GM23338 (cell line): ENCODE measurements at regions not wholly inside any gene's neighbourhood (a gene's known extent, or its start where the extent isn't known, plus 50 kb on each side); places are given as distances from the start of the nearest gene placed in this dataset.

Source experiments
- ATAC-seq: fragments of 200-7000 bp; cut with Tn5 transposase; 3 replicates; pipeline ENCODE4 v1.9.1; 2020
- DNase-seq: peaks from one replicate; pipeline ENCODE4 v3.0.0-alpha.2; 2015; ENCODE audit warnings: low spot score
- H2AFZ ChIP-seq: fragments of 200-600 bp; sonication (generic); 2 replicates; pipeline ENCODE4 v1.8.0; 2016; ENCODE audit warnings: antibody characterized with exemption, mild to moderate bottlenecking, moderate library complexity
- H3F3A ChIP-seq: fragments of 200-600 bp; sonication (generic); replicated peaks from 2 replicates; pipeline ENCODE4 v1.8.0; 2017; ENCODE audit warnings: antibody characterized with exemption, mixed run types, low read depth
- H3K27ac ChIP-seq: fragments of 200-600 bp; sonication (generic); 2 replicates; pipeline ENCODE4 v1.6.1; 2016; ENCODE audit warnings: low read depth
- H3K27me3 ChIP-seq: fragments of 200-600 bp; sonication (generic); 2 replicates; pipeline ENCODE4 v1.8.0; 2016; ENCODE audit warnings: mild to moderate bottlenecking, mixed run types, moderate library complexity; ENCODE audit not compliant: insufficient read depth
- H3K36me3 ChIP-seq: fragments of 200-600 bp; sonication (generic); 2 replicates; pipeline ENCODE4 v1.8.0; 2016; ENCODE audit warnings: mild to moderate bottlenecking; ENCODE audit not compliant: insufficient read depth
- H3K4me1 ChIP-seq: fragments of 200-600 bp; sonication (generic); 2 replicates; pipeline ENCODE4 v1.8.0; 2016; ENCODE audit warnings: mild to moderate bottlenecking, moderate library complexity; ENCODE audit not compliant: insufficient read depth
- H3K4me2 ChIP-seq: fragments of 200-600 bp; sonication (generic); 2 replicates; pipeline ENCODE4 v1.7.1; 2017; ENCODE audit warnings: mixed run types
- H3K4me3 ChIP-seq: fragments of 200-600 bp; sonication (generic); 2 replicates; pipeline ENCODE4 v1.6.1; 2016; ENCODE audit warnings: mixed run types
- H3K79me2 ChIP-seq: fragments of 200-600 bp; sonication (generic); replicated peaks from 2 replicates; pipeline ENCODE4 v1.8.0; 2017; ENCODE audit warnings: mild to moderate bottlenecking; ENCODE audit not compliant: insufficient read depth
- H3K9me2 ChIP-seq: fragments of 200-600 bp; sonication (generic); 2 replicates; pipeline ENCODE4 v1.8.0; 2017; ENCODE audit not compliant: insufficient read depth
- H4K20me1 ChIP-seq: fragments of 200-600 bp; sonication (generic); replicated peaks from 2 replicates; pipeline ENCODE4 v1.8.0; 2017; ENCODE audit warnings: mild to moderate bottlenecking; ENCODE audit not compliant: insufficient read depth
- H3K27ac Mint-ChIP-seq: 2 replicates; pipeline ENCODE4 v1.8.0; 2020; ENCODE audit warnings: inconsistent platforms, mild to moderate bottlenecking, moderate library complexity, mixed read lengths
- H3K27me3 Mint-ChIP-seq: 3 replicates; pipeline ENCODE4 v1.8.0; 2022; ENCODE audit warnings: low read depth, mild to moderate bottlenecking, moderate library complexity, mixed read lengths, inconsistent platforms; ENCODE audit not compliant: insufficient read depth, poor library complexity
- H3K36me3 Mint-ChIP-seq: 3 replicates; pipeline ENCODE4 v1.8.0; 2021; ENCODE audit warnings: low read depth, mild to moderate bottlenecking, inconsistent platforms, moderate library complexity, mixed read lengths
- H3K4me1 Mint-ChIP-seq: 3 replicates; pipeline ENCODE4 v1.8.0; 2020; ENCODE audit warnings: mild to moderate bottlenecking, inconsistent platforms, mixed read lengths
- H3K4me3 Mint-ChIP-seq: 3 replicates; pipeline ENCODE4 v1.8.0; 2021; ENCODE audit warnings: moderate library complexity, mild to moderate bottlenecking, inconsistent platforms, mixed read lengths
- H3K9me3 Mint-ChIP-seq: 3 replicates; pipeline ENCODE4 v1.8.0; 2020; ENCODE audit warnings: moderate library complexity, mild to moderate bottlenecking, inconsistent platforms, mixed read lengths
- CREB1 ChIP-seq: fragments of 250-450 bp; sonication (Bioruptor Pico); IDR thresholded peaks from 2 replicates; pipeline ENCODE4 v1.5.0; 2020; ENCODE audit warnings: low read depth, mild to moderate bottlenecking, moderate library complexity
- CTCF ChIP-seq, 2 experiments: fragments of 200-600 bp in 1 of 2; sonication (generic) in 1 of 2; conservative IDR thresholded peaks; 2 replicates each; pipeline versions ENCODE4 v1.5.1 to v1.6.1; 2016 to 2017; ENCODE audit warnings: antibody characterized with exemption in 2 of 2, low read depth in 2 of 2, mild to moderate bottlenecking in 2 of 2, moderate library complexity in 1 of 2
- EZH2 ChIP-seq: fragments of 200-600 bp; sonication (generic); IDR thresholded peaks from one replicate; pipeline ENCODE4 v1.8.0; 2017; ENCODE audit warnings: antibody characterized with exemption, mild to moderate bottlenecking, low read depth; ENCODE audit not compliant: unreplicated experiment
- EZH2phosphoT487 ChIP-seq: fragments of 200-600 bp; sonication (generic); IDR thresholded peaks from one replicate; pipeline ENCODE4 v1.8.1; 2018; ENCODE audit warnings: antibody characterized with exemption; ENCODE audit not compliant: unreplicated experiment
- JUNB ChIP-seq: IDR thresholded peaks from one replicate; pipeline ENCODE4 v1.6.1; 2016; ENCODE audit warnings: antibody characterized with exemption; ENCODE audit not compliant: unreplicated experiment
- NANOG ChIP-seq: IDR thresholded peaks from 2 replicates; pipeline ENCODE4 v1.6.1; 2016; ENCODE audit warnings: antibody characterized with exemption, borderline replicate concordance
- POLR2AphosphoS5 ChIP-seq: IDR thresholded peaks from 2 replicates; pipeline ENCODE4 v1.6.1; 2016; ENCODE audit warnings: antibody characterized with exemption, low read depth
- REST ChIP-seq: IDR thresholded peaks from one replicate; pipeline ENCODE4 v1.6.1; 2018; ENCODE audit warnings: antibody characterized with exemption; ENCODE audit not compliant: unreplicated experiment
- STAT1 ChIP-seq: IDR thresholded peaks from one replicate; pipeline ENCODE4 v1.6.1; 2016; ENCODE audit warnings: antibody characterized with exemption; ENCODE audit not compliant: unreplicated experiment
- ZNF114 ChIP-seq: fragments of 250-450 bp; sonication (Bioruptor Pico); IDR thresholded peaks from 2 replicates; pipeline ENCODE4 v1.5.0; 2020; ENCODE audit warnings: mild to moderate bottlenecking, moderate library complexity
- ZNF331 ChIP-seq: fragments of 250-450 bp; sonication (Bioruptor Pico); IDR thresholded peaks from 2 replicates; pipeline ENCODE4 v1.5.0; 2020; ENCODE audit warnings: low read depth, mild to moderate bottlenecking, moderate library complexity

GRCh38 chr5:38636626-38637025 is 80.2 kb upstream of the LIFR start:
- no peak for DNase-seq
- Histone ChIP-seq H3K36me3 (no peaks in the 10 kb centered on the region), H3K4me2 (no peak overlapping the region), H3K27me3 (no peaks in the 10 kb centered on the region), H3K79me2 (no peaks in the 10 kb centered on the region), H3K4me3 (no peak overlapping the region), H3F3A (no peaks in the 10 kb centered on the region), H3K9me2 (peaks cover 18% of the 10 kb centered on the region; the same call in 1 of the 2 replicates), H3K27ac (no peak overlapping the region), H4K20me1 (no peaks in the 10 kb centered on the region), H2AFZ (no peak overlapping the region), H3K4me1 (no peaks in the 10 kb centered on the region)
- Mint-ChIP-seq H3K4me3 (no peak overlapping the region), H3K9me3 (peaks cover 16% of the 10 kb centered on the region), H3K27me3 (no peaks in the 10 kb centered on the region), H3K27ac (no peak overlapping the region), H3K36me3 (peaks cover 14% of the 10 kb centered on the region), H3K4me1 (no peaks in the 10 kb centered on the region)
- ATAC-seq, result no peak
- no peak for TF ChIP-seq ZNF114
- no peak for TF ChIP-seq CTCF (conservative IDR thresholded peaks at IDR 0.05; ENCODE audit: low read depth in 2 of 2)

- H3K4me1 ChIP-seq, result no peaks in the 10 kb centered on the region
- H4K20me1 ChIP-seq, result no peaks in the 10 kb centered on the region
- Mint-ChIP-seq H3K9me3 (no peaks in the 10 kb centered on the region), H3K27me3 (no peaks in the 10 kb centered on the region), H3K4me3 (no peak overlapping the region), H3K36me3 (no peaks in the 10 kb centered on the region), H3K27ac (no peak overlapping the region), H3K4me1 (no peaks in the 10 kb centered on the region)
- ATAC-seq, result no peak
- H2AFZ ChIP-seq, result no peak overlapping the region
- no peak overlapping the region for H3K27ac ChIP-seq
- no peaks in the 10 kb centered on the region for H3F3A ChIP-seq
- H3K27me3 ChIP-seq, result no peaks in the 10 kb centered on the region
- H3K4me2 ChIP-seq, result no peak overlapping the region
- no peak for DNase-seq
- no peaks in the 10 kb centered on the region for H3K36me3 ChIP-seq
- no peak overlapping the region for H3K4me3 ChIP-seq
- peaks cover 18% of the 10 kb centered on the region; the same call in 1 of the 2 replicates for H3K9me2 ChIP-seq
- no peaks in the 10 kb centered on the region for H3K79me2 ChIP-seq
- no peak for TF ChIP-seq ZNF114
- no peak for TF ChIP-seq REST
- no peak for TF ChIP-seq JUNB
- no peak for TF ChIP-seq EZH2
- no peak for TF ChIP-seq NANOG
- no peak for TF ChIP-seq CTCF (conservative IDR thresholded peaks at IDR 0.05; ENCODE audit: low read depth in 2 of 2)
- TF ChIP-seq STAT1, result no peak
- no peak for TF ChIP-seq ZNF331 (CRISPR knock-in tag)
- no peak for TF ChIP-seq CREB1
- TF ChIP-seq POLR2AphosphoS5, result no peak
- TF ChIP-seq EZH2phosphoT487, result no peak
Measured at GRCh38 chr5:38638656-38639055, 82.2 kb upstream of the LIFR start.
